Panc1 (cell line): ENCODE measurements at regions not wholly inside any gene's neighbourhood (a gene's known extent, or its start where the extent isn't known, plus 50 kb on each side); places are given as distances from the start of the nearest gene placed in this dataset.

Source experiments
- ATAC-seq: fragments of 200-7000 bp; cut with Tn5 transposase; 2 replicates; pipeline ENCODE4 v1.9.1; 2020; ENCODE audit warnings: mild to moderate bottlenecking, moderate library complexity
- BruUV-seq: library from RNA; stranded (reverse); fragments of 400-500 nt; replicated peaks from 2 replicates; lab custom pipeline; 2021; lab: Mats Ljungman, UMichigan
- CTCF ChIA-PET: fragments of 300-600 bp; sonication (Branson Sonifier 250); formaldehyde crosslinking; loops from one replicate; lab custom pipeline; 2022; ENCODE audit warnings: antibody characterized with exemption; lab: Charles Lee
- POLR2A ChIA-PET: fragments of 300-600 bp; sonication (Branson Sonifier 250); formaldehyde crosslinking; loops from one replicate; lab custom pipeline; 2022; ENCODE audit warnings: antibody characterized with exemption; lab: Charles Lee
- DNase-seq: peaks from one replicate; pipeline ENCODE4 v3.0.0-alpha.2; 2010; ENCODE audit warnings: low read depth, low spot score
- H3K27ac ChIP-seq: 2 replicates; pipeline ENCODE4 v1.5.1; 2011; ENCODE audit warnings: mild to moderate bottlenecking, low read length, inconsistent platforms
- H3K27me3 ChIP-seq: fragments of 200-500 bp; sonication (Bioruptor generic); 2 replicates; pipeline ENCODE4 v1.6.0; 2014; ENCODE audit warnings: low read length, inconsistent platforms; ENCODE audit not compliant: control insufficient read depth, insufficient read depth
- H3K36me3 ChIP-seq: fragments of 200-500 bp; sonication (Bioruptor generic); 2 replicates; pipeline ENCODE4 v1.5.1; 2014; ENCODE audit warnings: inconsistent platforms, mild to moderate bottlenecking, low read length, moderate library complexity; ENCODE audit not compliant: control insufficient read depth, insufficient read depth
- H3K4me1 ChIP-seq: 2 replicates; pipeline ENCODE4 v1.5.1; 2011; ENCODE audit warnings: inconsistent platforms, mild to moderate bottlenecking, low read length, moderate library complexity; ENCODE audit not compliant: control insufficient read depth, insufficient read depth
- H3K4me3 ChIP-seq, 2 experiments: 2 replicates each; pipeline ENCODE4 v1.5.1; 2011 to 2012; ENCODE audit warnings: low read depth in 2 of 2, low read length in 2 of 2, mild to moderate bottlenecking in 2 of 2, inconsistent platforms in 1 of 2, moderate library complexity in 1 of 2
- H3K9me3 ChIP-seq: fragments of 200-500 bp; sonication (Bioruptor generic); 2 replicates; pipeline ENCODE4 v1.5.1; 2014; ENCODE audit warnings: low read depth, mild to moderate bottlenecking, inconsistent platforms, low read length, moderate library complexity; ENCODE audit not compliant: control insufficient read depth, insufficient read depth
- CTCF ChIP-seq: fragments of 450-650 bp; IDR thresholded peaks from 2 replicates; pipeline ENCODE4 v1.5.1; 2017; ENCODE audit warnings: mild to moderate bottlenecking
- POLR2AphosphoS5 ChIP-seq: IDR thresholded peaks from 2 replicates; pipeline ENCODE4 v1.6.1; 2012; ENCODE audit warnings: mild to moderate bottlenecking, low read depth, low read length, moderate library complexity
- SIN3A ChIP-seq: IDR thresholded peaks from 2 replicates; pipeline ENCODE4 v1.6.1; 2012; ENCODE audit warnings: low read depth, mild to moderate bottlenecking, low read length, moderate library complexity, borderline replicate concordance; ENCODE audit not compliant: insufficient read depth
- TCF7L2 ChIP-seq: IDR thresholded peaks from 2 replicates; pipeline ENCODE4 v1.6.1; 2011; ENCODE audit warnings: mild to moderate bottlenecking, low read depth, low read length, inconsistent platforms
- in situ Hi-C: cut with HindIII; loops from 2 replicates; pipeline ENCODE4 v1.10.0; 2016; ENCODE audit warnings: low sequenced_read_pairs, low pct_unique_long_range_greater_than_20kb
- intact Hi-C: fragments of 100-400 bp; cut with micrococcal nuclease; formaldehyde crosslinking; loops from one replicate; pipeline ENCODE4 v1.10.0; 2022; ENCODE audit not compliant: unreplicated experiment
- TF ChIP-seq, protein P1 (sequence below), 2 experiments: IDR thresholded peaks; 2 replicates each; pipeline ENCODE4 v1.6.1; 2011 to 2012; ENCODE audit warnings: low read depth in 2 of 2, control low read depth in 1 of 2, low read length in 1 of 2, mild to moderate bottlenecking in 1 of 2, moderate library complexity in 1 of 2; ENCODE audit not compliant: insufficient read depth in 1 of 2

DNA sequence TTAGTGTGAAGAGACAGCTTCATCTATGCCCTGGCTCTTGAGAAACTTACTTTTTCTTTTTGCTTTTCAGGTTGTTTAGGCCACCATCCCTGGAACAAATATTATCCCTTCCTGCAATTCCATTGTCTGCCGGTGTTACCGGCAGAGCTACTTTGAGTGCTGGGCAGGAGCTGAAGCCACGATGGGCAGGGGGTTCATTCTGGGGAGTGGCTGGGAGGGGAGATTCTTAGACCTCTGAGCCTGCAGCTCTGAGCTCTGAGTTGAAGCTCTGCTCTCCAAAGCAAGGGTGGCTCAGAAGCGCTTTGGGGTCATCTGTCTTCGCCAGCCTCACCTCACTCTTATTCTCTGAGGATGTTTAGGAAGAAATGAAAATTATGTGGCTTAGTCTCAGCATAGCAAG lies 1066.6 kb upstream of the SLC10A2 start:
- no peak overlapping the region for H3K4me3 ChIP-seq
- no TSS peak for BruUV-seq
- DNase-seq (no peak), ATAC-seq (no peak)
- CTCF ChIA-PET = no interaction called here
- TF ChIP-seq CTCF = no peak
- no peak for TF ChIP-seq SIN3A
- TF ChIP-seq POLR2AphosphoS5 = no peak
- no peak for TF ChIP-seq TCF7L2
- TF ChIP-seq, protein P1, sequence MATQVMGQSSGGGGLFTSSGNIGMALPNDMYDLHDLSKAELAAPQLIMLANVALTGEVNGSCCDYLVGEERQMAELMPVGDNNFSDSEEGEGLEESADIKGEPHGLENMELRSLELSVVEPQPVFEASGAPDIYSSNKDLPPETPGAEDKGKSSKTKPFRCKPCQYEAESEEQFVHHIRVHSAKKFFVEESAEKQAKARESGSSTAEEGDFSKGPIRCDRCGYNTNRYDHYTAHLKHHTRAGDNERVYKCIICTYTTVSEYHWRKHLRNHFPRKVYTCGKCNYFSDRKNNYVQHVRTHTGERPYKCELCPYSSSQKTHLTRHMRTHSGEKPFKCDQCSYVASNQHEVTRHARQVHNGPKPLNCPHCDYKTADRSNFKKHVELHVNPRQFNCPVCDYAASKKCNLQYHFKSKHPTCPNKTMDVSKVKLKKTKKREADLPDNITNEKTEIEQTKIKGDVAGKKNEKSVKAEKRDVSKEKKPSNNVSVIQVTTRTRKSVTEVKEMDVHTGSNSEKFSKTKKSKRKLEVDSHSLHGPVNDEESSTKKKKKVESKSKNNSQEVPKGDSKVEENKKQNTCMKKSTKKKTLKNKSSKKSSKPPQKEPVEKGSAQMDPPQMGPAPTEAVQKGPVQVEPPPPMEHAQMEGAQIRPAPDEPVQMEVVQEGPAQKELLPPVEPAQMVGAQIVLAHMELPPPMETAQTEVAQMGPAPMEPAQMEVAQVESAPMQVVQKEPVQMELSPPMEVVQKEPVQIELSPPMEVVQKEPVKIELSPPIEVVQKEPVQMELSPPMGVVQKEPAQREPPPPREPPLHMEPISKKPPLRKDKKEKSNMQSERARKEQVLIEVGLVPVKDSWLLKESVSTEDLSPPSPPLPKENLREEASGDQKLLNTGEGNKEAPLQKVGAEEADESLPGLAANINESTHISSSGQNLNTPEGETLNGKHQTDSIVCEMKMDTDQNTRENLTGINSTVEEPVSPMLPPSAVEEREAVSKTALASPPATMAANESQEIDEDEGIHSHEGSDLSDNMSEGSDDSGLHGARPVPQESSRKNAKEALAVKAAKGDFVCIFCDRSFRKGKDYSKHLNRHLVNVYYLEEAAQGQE (IDR thresholded peaks at IDR 0.05; ENCODE audit: insufficient read depth in 1 of 2, low read depth in 2 of 2, low read length in 1 of 2) = no peak
- in situ Hi-C loops = no loop called here
- H3K9me3 ChIP-seq = no peaks in the 10 kb centered on the region
- intact Hi-C loops = no loop called here
- H3K27me3 ChIP-seq = no peaks in the 10 kb centered on the region
- POLR2A ChIA-PET = no interaction called here
- no peak overlapping the region for H3K27ac ChIP-seq
- no peaks in the 10 kb centered on the region for H3K36me3 ChIP-seq
- no peaks in the 10 kb centered on the region for H3K4me1 ChIP-seq

DNA sequence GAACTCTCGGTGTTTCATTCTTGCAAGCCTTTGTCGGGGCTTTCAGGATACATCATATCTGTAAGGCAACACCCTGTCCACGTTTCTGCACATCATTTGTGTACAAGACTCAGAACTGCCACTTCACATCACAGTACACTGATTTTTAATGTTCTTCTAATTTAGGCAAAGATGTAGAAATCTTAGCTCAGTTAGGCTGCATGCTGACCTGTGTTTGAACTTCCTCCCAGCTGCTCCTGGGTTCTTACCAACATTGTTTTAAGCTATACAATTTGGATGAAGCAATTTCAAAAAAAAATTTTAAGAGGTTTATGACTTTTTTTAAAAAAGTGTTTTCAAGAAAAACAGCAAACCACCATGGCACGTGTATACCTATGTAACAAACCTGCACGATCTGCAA lies 1047.9 kb upstream of the SLC10A2 start:
- DNase-seq (no peak), ATAC-seq (no peak)
- Histone ChIP-seq H3K4me1 (no peaks in the 10 kb centered on the region), H3K27me3 (no peaks in the 10 kb centered on the region), H3K36me3 (no peaks in the 10 kb centered on the region), H3K4me3 (no peak overlapping the region), H3K9me3 (no peaks in the 10 kb centered on the region), H3K27ac (no peak overlapping the region)
- ChIA-PET CTCF (no interaction called here), POLR2A (no interaction called here)
- no TSS peak for BruUV-seq
- in situ Hi-C loops = no loop called here
- intact Hi-C loops = no loop called here
- no peak for TF ChIP-seq CTCF
- TF ChIP-seq TCF7L2 = no peak
- TF ChIP-seq, protein P1 (IDR thresholded peaks at IDR 0.05; ENCODE audit: insufficient read depth in 1 of 2, low read depth in 2 of 2, low read length in 1 of 2) = no peak
- no peak for TF ChIP-seq POLR2AphosphoS5
- TF ChIP-seq SIN3A = no peak
